Right cardiac atrium (tissue), 5 donors: ENCODE measurements at regions not wholly inside any gene's neighbourhood (a gene's known extent, or its start where the extent isn't known, plus 50 kb on each side); places are given as distances from the start of the nearest gene placed in this dataset.

Source experiments
- ATAC-seq, 2 donors: fragments of 200-7000 bp; cut with Tn5 transposase; one replicate each; pipeline versions ENCODE4 v1.8.0 to v1.9.1; 2020; ENCODE audit warnings: moderate library complexity in 2 of 2, mild to moderate bottlenecking in 1 of 2
- DNase-seq, 3 donors: peaks; one replicate each; pipeline ENCODE4 v3.0.0-alpha.2; 2020
- H3K27ac ChIP-seq: one replicate; pipeline ENCODE4 v1.5.1; 2013; ENCODE audit warnings: mild to moderate bottlenecking, low read length, control low read depth, moderate library complexity
- H3K27me3 ChIP-seq: one replicate; pipeline ENCODE4 v1.6.1; 2013; ENCODE audit not compliant: control insufficient read depth, insufficient read depth
- H3K4me1 ChIP-seq: one replicate; pipeline ENCODE4 v1.6.1; 2013; ENCODE audit warnings: low read length; ENCODE audit not compliant: control insufficient read depth, insufficient read depth
- H3K4me3 ChIP-seq: one replicate; pipeline ENCODE4 v1.5.1; 2013; ENCODE audit warnings: low read length, control low read depth
- H3K9me3 ChIP-seq: one replicate; pipeline ENCODE4 v1.6.1; 2013; ENCODE audit warnings: low read length; ENCODE audit not compliant: control insufficient read depth
- WGBS: extraction: QIAGEN DNeasy Blood & Tissue Kit; methylation state at CpG from one replicate; pipeline ENCODE4 v1.1.7; 2013; 5-methylcytosine and 5-hydroxymethylcytosine counted together
- intact Hi-C, 4 donors: fragments of 100-400 bp; cut with DNase I; formaldehyde crosslinking; loops; one replicate each; pipeline versions ENCODE4 v1.11.0 to v1.14.0; 2022 to 2023
- donor health status: healthy with polysubstance abuse.
- donor health status: DM: no; HTN: yes; CAD: no.
- donor health status: DM: no; HTN: no; CAD: no.
- donor health status: DM: no; HTN: yes; CAD: no; lungs with severe emphysema.
- donor health status: DM: yes; HTN: yes; CAD: no.

DNA sequence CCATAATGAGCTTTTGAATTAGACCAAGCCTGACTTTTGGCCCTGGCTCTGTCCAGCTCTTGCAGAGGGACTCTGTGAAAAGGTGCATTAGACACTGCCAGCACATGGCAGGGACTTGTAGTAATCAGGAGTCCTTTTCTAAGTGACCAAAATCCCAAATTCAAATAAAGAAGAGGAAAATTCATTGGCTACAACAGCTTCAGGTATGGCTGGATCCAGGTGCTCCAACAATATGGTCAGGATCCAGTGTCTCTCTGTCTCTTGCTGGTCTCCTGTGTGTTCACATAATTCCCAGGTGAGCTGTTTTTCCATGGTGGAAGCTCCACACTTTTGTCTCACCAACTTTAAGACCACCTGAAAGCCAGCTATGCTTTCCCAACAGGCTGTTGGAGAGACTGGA lies 358.8 kb upstream of the TNRC6C start:
- DNase-seq (no peak), ATAC-seq (no peak)
- Histone ChIP-seq H3K27me3 (no peaks in the 10 kb centered on the region), H3K4me1 (peaks cover 19% of the 10 kb centered on the region), H3K4me3 (no peak overlapping the region), H3K27ac (no peak overlapping the region), H3K9me3 (no peaks in the 10 kb centered on the region)
- intact Hi-C loops, result loop anchor here in 1 of 4 donors (10.0 kb wide), 2 partner anchors 55 to 135 kb away; no protein-coding TSS in a partner anchor

DNA sequence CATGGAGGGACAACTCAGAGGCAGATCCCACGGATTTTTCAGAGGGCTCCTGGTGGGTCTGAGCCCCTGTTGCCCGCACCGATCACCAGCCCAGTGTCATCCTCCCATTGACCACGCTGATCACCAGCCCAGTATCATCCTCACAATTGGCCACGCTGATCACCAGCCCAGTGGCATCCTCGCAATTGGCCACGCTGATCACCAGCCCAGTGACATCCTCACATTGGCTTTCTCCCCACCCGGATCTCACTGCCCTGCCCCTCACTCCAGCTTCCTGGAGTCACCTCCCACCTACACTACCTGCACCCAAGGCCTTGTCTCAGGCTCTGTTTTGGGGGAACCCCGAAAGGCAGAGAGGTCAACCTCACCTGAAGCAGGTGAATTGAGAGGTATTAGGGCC lies 358.2 kb upstream of the TNRC6C start:
- Histone ChIP-seq H3K4me3 (no peak overlapping the region), H3K27me3 (no peaks in the 10 kb centered on the region), H3K4me1 (peaks cover 19% of the 10 kb centered on the region), H3K9me3 (no peaks in the 10 kb centered on the region), H3K27ac (peak overlapping the region; percentile 88)
- ATAC-seq (no peak), DNase-seq (no peak)
- WGBS, result 95% methylated on average over 9 of the region's 9 CpGs
- intact Hi-C loops, result loop anchor here in 1 of 4 donors (10.0 kb wide), 2 partner anchors 56 to 134 kb away; no protein-coding TSS in a partner anchor

DNA sequence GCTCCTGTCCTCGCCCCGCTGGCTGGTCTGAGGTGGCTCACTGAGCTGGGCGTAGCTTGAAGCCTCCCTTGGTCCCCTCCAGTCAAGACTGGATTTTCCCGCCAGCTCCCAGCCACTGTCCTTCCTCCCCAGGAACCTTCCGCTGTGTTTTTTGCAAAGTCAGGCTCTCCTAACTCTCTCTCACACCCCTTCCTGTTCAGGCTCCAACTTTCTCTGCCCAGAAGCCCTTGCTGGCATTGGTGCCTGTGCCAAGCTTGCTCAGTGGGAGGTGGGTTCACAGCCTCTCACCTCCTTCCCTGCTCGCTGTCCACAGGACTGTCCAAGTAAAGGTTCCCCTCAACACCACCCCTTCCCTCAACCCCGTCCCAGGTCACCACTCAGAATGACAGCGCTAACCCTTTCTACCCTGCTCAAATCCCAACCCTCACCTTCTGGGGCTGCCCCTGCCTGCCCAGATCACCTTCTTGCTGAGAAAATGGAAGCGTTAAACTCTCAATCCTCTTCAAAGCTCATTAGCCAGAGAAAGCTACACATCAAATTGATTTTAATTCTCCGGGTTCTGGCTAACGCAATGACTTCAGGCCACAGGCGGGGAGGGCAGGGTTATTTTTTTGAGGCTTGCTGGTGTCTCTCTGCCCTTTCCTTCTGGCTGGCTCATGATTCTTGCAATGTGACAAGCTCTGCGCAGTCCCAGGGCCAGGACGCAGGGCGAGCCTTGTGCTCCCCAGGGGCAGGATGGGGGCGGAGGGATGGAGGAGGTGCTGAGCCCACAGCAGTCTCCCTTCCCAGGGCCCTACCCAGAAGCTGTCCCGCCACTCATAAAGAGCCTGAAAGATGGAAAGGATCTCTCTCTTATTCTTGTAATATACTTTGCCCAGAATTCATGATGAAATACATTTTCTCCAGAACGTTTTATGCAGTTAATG lies 357.2 kb upstream of the TNRC6C start:
- 63% methylated on average over 18 of the region's 18 CpGs for WGBS
- no peak overlapping the region for H3K4me3 ChIP-seq
- ATAC-seq, result peak; percentile 78 to 79

DNA sequence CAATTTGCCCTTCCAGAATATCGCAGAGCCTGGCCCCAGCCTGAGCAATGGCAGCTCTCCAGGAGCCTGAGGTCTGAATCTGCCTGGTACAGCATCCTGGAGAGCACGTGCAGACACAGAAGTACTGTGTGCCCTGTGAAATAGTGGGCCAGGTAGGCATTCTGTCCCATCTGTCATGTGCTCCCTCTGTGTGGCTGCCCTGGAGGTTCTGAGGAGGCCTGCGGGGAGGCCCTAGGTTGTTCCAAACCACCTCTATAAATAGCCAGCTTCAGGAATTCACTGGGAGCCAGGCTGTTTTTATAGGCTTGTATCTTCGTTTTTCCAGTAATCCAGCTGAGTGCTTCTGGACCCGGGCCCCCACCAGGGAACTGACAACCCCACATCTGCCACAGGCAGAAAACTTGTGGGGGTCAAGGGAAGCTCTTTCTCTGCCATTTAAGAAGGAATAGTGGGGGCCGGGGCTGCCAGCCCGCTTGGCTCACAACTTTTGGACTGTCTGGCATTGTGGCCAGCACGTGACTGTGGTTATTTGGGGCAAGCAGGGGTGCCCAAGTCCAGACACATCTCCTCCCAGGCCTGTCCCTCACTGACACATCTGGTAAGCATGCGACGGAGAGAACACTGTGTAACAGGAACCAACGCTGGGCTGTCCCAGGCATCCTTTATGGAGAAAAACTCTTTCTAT lies 356.3 kb upstream of the TNRC6C start:
- peaks cover 19% of the 10 kb centered on the region for H3K4me1 ChIP-seq
- 32% methylated on average over 11 of the region's 11 CpGs for WGBS
- ATAC-seq (peak; percentile 93), DNase-seq (peak; percentile 83 to 87 (median 87))
- no peaks in the 10 kb centered on the region for H3K27me3 ChIP-seq
- H3K4me3 ChIP-seq, result no peak overlapping the region
- no peaks in the 10 kb centered on the region for H3K9me3 ChIP-seq
- intact Hi-C loops, result loop anchor here in 1 of 4 donors (10.0 kb wide), 2 partner anchors 57 to 133 kb away; no protein-coding TSS in a partner anchor
- peak overlapping the region; percentile 88 for H3K27ac ChIP-seq

More for the DNA sequence above, 357.2 kb upstream of the TNRC6C start:
- Histone ChIP-seq H3K27ac (peak overlapping the region; percentile 88), H3K27me3 (no peaks in the 10 kb centered on the region), H3K9me3 (no peaks in the 10 kb centered on the region), H3K4me1 (peaks cover 19% of the 10 kb centered on the region)
- DNase-seq, result peak; percentile 87 to 88 (median 87)
- intact Hi-C loops, result loop anchor here in 1 of 4 donors (10.0 kb wide), 2 partner anchors 57 to 133 kb away; no protein-coding TSS in a partner anchor

DNA sequence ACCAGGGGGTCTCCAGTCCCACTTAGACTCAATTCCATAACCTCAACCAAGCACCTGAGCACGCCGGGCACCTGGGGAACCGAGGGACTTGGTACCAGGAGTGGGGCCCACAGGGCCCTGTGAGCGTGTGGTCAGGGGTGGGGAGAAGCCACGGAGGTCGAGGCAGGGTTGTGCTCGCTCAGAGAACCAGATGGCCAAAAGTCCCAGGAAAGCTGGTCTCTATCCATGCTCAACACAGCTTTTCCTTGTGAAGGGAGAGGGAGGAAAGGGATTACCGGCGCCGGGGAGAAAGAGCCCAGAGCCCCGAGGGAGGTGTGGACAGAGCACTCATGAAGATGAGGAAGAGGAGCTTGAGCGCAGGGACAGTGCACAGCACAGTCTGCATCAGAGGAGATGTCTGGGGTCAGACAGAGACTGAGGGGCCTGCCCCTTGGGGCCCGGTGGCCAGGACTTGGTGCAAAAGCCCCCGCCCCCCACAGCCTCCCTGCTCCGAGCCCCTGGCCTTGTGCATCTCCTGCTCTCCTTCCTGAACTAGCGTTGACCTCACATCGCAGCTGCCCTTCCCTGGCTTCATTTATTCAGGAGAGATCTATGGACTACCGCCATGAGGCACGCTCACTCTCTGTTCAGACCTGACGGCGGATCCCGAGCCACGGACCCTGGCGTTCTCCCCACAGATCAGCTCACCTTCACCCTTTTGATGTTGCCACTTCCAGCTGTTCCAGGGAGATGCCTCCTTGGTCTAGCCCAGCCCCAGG lies 355.4 kb upstream of the TNRC6C start:
- H3K27me3 ChIP-seq, result no peaks in the 10 kb centered on the region
- H3K4me1 ChIP-seq, result peaks cover 19% of the 10 kb centered on the region
- ATAC-seq (peak in 1 of 2 donors; percentile 6), DNase-seq (peak in 2 of 3 donors; percentile 60 to 61)
- WGBS, result 79% methylated on average over 24 of the region's 24 CpGs
- no peaks in the 10 kb centered on the region for H3K9me3 ChIP-seq
- intact Hi-C loops, result loop anchor here in 1 of 4 donors (10.0 kb wide), 2 partner anchors 58 to 132 kb away; no protein-coding TSS in a partner anchor
- no peak overlapping the region for H3K4me3 ChIP-seq
- H3K27ac ChIP-seq, result peak overlapping the region; percentile 88

DNA sequence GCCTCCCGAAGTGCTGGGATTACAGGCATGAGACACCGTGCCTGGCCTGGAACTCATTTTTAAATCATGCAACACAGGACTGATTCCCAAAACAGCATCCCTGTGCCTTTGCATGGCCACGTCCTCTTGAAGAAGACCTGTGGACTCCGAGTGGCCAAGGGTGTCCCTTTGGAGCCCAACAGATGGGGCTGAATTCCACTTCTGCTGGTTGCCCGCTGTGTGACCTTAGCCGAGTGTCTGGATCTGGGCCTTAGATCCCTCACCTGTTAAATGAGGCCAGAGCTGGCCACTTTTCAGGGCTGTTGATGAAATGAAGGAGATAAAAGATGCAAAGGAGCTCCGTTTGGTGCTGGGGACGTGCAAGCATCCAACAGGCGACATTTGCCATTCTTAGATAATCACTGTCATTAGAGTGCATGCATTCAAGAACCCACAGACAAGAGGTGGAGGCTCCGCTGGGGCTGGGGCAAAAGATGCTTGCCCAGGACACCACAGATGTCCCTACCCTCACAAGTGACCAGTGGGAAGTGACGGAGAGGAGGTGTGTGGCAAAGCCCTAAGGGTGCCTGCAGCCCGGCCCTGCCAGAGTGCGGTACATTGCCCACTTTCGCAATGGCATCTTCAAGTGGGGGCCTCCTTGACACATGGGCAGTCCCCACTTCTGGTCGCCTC lies 354.1 kb upstream of the TNRC6C start:
- Histone ChIP-seq H3K4me1 (peaks cover 19% of the 10 kb centered on the region), H3K9me3 (no peaks in the 10 kb centered on the region), H3K27me3 (no peaks in the 10 kb centered on the region), H3K4me3 (no peak overlapping the region), H3K27ac (peak overlapping the region; percentile 12)
- WGBS, result 91% methylated on average over 15 of the region's 15 CpGs
- intact Hi-C loops, result loop anchor here in 1 of 4 donors (10.0 kb wide), 2 partner anchors 60 to 130 kb away; no protein-coding TSS in a partner anchor
- ATAC-seq (no peak), DNase-seq (no peak)

DNA sequence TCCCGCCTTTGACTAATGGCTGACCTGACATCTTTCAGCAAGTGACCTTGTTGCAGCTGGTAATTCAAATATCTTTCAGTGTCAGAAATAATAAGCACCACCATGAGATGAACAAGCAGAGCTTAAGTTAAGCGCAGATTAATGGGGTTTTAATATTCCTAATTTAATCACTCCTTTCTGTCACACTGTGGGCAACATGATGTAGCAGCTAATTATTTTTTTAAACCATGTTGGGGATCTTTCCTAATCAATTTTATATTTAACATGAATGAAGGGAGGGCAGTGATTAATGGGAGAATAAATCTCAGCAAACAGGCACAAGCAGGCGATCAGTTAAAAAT lies 353.6 kb upstream of the TNRC6C start:
- 95% methylated on average over 3 of the region's 3 CpGs for WGBS
- H3K27ac ChIP-seq, result no peak overlapping the region
- peaks cover 19% of the 10 kb centered on the region for H3K4me1 ChIP-seq
- H3K27me3 ChIP-seq, result no peaks in the 10 kb centered on the region
- H3K4me3 ChIP-seq, result no peak overlapping the region
- intact Hi-C loops, result loop anchor here in 1 of 4 donors (10.0 kb wide), 2 partner anchors 60 to 130 kb away; no protein-coding TSS in a partner anchor
- DNase-seq (no peak), ATAC-seq (no peak)
- H3K9me3 ChIP-seq, result no peaks in the 10 kb centered on the region

DNA sequence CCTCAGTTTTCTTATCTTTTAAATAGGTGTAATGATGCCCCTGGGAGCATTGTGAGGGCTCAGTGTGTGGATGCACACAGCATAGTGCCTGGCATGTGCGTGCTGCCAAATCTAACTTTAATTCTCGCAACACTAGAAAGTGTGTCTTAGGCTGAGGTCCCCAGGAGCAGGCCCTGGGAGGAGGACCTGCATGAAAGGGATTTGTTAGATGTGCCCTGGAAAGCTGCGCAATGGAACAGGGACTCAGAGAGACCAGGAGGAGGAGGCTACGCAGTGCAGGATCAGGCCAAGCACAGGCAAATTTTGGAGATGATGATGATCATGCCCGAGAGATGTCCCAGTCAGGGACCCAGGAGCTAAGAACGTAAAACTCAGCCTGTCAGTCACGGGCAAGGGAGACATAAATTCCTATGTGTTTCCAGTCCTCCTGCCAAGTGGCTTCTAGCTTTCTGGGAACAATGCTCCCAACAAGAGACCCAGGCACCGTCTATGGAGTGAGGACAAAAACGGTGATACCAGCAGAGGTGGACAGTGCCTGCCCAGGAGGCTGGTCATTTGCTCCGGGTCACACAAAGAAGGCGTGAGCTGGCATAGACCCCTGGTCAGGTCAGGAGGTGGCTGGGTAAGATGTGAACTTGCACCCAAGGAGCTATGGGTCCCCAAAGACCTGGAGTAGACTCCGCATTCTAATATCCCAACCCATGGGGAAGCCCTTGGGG lies 352.2 kb upstream of the TNRC6C start:
- Histone ChIP-seq H3K27ac (no peak overlapping the region), H3K27me3 (no peaks in the 10 kb centered on the region), H3K4me3 (no peak overlapping the region), H3K9me3 (no peaks in the 10 kb centered on the region), H3K4me1 (peaks cover 13% of the 10 kb centered on the region)
- intact Hi-C loops, result loop anchor here in 1 of 4 donors (10.0 kb wide), 2 partner anchors 62 to 128 kb away; no protein-coding TSS in a partner anchor
- no peak for ATAC-seq
- 88% methylated on average over 12 of the region's 12 CpGs for WGBS
- DNase-seq, result no peak

DNA sequence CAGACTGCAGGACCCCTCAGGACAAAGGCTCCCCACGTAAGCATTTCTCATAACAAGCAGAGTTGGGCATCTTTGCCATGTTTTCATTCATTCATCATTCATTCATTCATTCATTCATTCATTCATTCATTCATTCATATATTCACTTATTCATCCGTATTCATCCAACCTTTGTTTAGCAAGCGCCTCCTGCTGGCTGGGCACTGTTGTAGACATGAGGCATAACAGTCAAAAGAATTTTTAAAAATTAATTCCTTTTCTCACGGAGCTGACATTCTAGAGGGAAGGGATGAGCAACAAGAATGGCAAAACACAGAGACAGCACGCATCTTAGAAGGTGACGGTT lies 351.7 kb upstream of the TNRC6C start:
- H3K9me3 ChIP-seq, result no peaks in the 10 kb centered on the region
- intact Hi-C loops, result loop anchor here in 1 of 4 donors (10.0 kb wide), 2 partner anchors 62 to 128 kb away; no protein-coding TSS in a partner anchor
- no peak for ATAC-seq
- H3K4me3 ChIP-seq, result no peak overlapping the region
- H3K27ac ChIP-seq, result no peak overlapping the region
- 91% methylated on average over 6 of the region's 6 CpGs for WGBS
- peaks cover 9% of the 10 kb centered on the region for H3K4me1 ChIP-seq
- DNase-seq, result no peak
- H3K27me3 ChIP-seq, result no peaks in the 10 kb centered on the region
